Gastroesophageal sphincter (tissue), 4 donors: ENCODE measurements at regions not wholly inside any gene's neighbourhood (a gene's known extent, or its start where the extent isn't known, plus 50 kb on each side); places are given as distances from the start of the nearest gene placed in this dataset.

Experiments used
- ATAC-seq: fragments of 150-250 bp; one replicate; pipeline ENCODE4 v1.9.1; 2016; ENCODE audit warnings: mild to moderate bottlenecking, moderate library complexity
- H3K27ac ChIP-seq, 4 donors: fragments of 200-600 bp; sonication (generic) in 3 of 4; 1 replicate in 3 of 4; 2 replicates in 1 of 4; pipeline ENCODE4 v1.5.1; 2016 to 2019
- H3K27me3 ChIP-seq: fragments of 200-600 bp; sonication (generic); one replicate; pipeline ENCODE4 v1.5.1; 2019
- H3K36me3 ChIP-seq, 2 donors: fragments of 200-600 bp; sonication (generic); one replicate each; pipeline ENCODE4 v1.5.1; 2019; ENCODE audit warnings: control low read depth in 1 of 2
- H3K4me1 ChIP-seq, 3 donors: fragments of 200-600 bp; sonication (generic); 1 replicate in 2 of 3; 2 replicates in 1 of 3; pipeline ENCODE4 v1.5.1; 2016 to 2019; ENCODE audit warnings: control low read depth in 2 of 3
- H3K4me3 ChIP-seq, 2 donors: fragments of 200-600 bp; sonication (generic); one replicate each; pipeline ENCODE4 v1.5.1; 2019; ENCODE audit warnings: mild to moderate bottlenecking in 1 of 2, moderate library complexity in 1 of 2
- H3K9me3 ChIP-seq, 3 donors: fragments of 200-600 bp; sonication (generic); one replicate each; pipeline ENCODE4 v1.5.1; 2017 to 2019; ENCODE audit warnings: control low read depth in 2 of 3
- CTCF ChIP-seq, 4 experiments: fragments of 200-600 bp in 2 of 4; fragments of 450-650 bp in 2 of 4; sonication (generic) in 1 of 4; IDR thresholded peaks; one replicate each; pipeline ENCODE4 v1.5.1; 2017 to 2019; ENCODE audit warnings: antibody characterized with exemption in 4 of 4, mild to moderate bottlenecking in 2 of 4, moderate library complexity in 2 of 4
- EP300 ChIP-seq: sonication (generic); formaldehyde crosslinking; IDR thresholded peaks from one replicate; pipeline ENCODE4 v1.6.1; 2017; ENCODE audit warnings: antibody characterized with exemption, mild to moderate bottlenecking
- POLR2A ChIP-seq, 2 donors: fragments of 450-650 bp; IDR thresholded peaks; one replicate each; pipeline ENCODE4 v1.6.1; 2017; ENCODE audit warnings: antibody characterized with exemption in 2 of 2, mild to moderate bottlenecking in 2 of 2, moderate library complexity in 1 of 2
- POLR2AphosphoS5 ChIP-seq: sonication (generic); formaldehyde crosslinking; IDR thresholded peaks from one replicate; pipeline ENCODE4 v1.6.1; 2017; ENCODE audit warnings: antibody characterized with exemption
- WGBS, 2 donors: methylation state at CpG; one replicate each; pipeline ENCODE4 v1.1.5; 2018; ENCODE audit warnings: low coverage in 1 of 2; 5-methylcytosine and 5-hydroxymethylcytosine counted together

- no peak overlapping the region for H3K4me3 ChIP-seq
- 55 to 60% methylated on average over 1 of the region's 1 CpG for WGBS, 2 donors
- TF ChIP-seq EP300 (no peak), POLR2A (IDR thresholded peaks at IDR 0.05) (no peak), CTCF (IDR thresholded peaks at IDR 0.05) (no peak)
- no peak overlapping the region for H3K27ac ChIP-seq
- no peaks in the 10 kb centered on the region for H3K9me3 ChIP-seq
- no peaks in the 10 kb centered on the region for H3K27me3 ChIP-seq
- H3K36me3 ChIP-seq = no peaks in the 10 kb centered on the region
- peaks cover 0 to 21% (median 0%) of the 10 kb centered on the region in 3 donors for H3K4me1 ChIP-seq
- ATAC-seq = no peak
Measured at GRCh38 chr9:18154661-18155060, 319.3 kb upstream of the ADAMTSL1 start.

- 40 to 47% methylated on average over 2 to 3 of the region's 3 CpGs for WGBS, 2 donors
- H3K9me3 ChIP-seq = no peaks in the 10 kb centered on the region
- no peaks in the 10 kb centered on the region for H3K27me3 ChIP-seq
- no peak for ATAC-seq
- peak overlapping the region in 1 of 4 donors; percentile 16 for H3K27ac ChIP-seq
- H3K4me3 ChIP-seq = no peak overlapping the region
- H3K4me1 ChIP-seq = peaks cover 0 to 10% (median 0%) of the 10 kb centered on the region in 3 donors
- no peak for TF ChIP-seq POLR2A (IDR thresholded peaks at IDR 0.05)
- TF ChIP-seq CTCF (IDR thresholded peaks at IDR 0.05) = no peak
- H3K36me3 ChIP-seq = no peaks in the 10 kb centered on the region
Measured at GRCh38 chr9:18159254-18159653, 314.7 kb upstream of the ADAMTSL1 start.

- H3K9me3 ChIP-seq = no peaks in the 10 kb centered on the region
- H3K27ac ChIP-seq = no peak overlapping the region
- H3K4me1 ChIP-seq = peaks cover 0 to 20% (median 0%) of the 10 kb centered on the region in 3 donors
- no peak for ATAC-seq
- TF ChIP-seq CTCF (IDR thresholded peaks at IDR 0.05) (no peak), EP300 (no peak), POLR2AphosphoS5 (no peak), POLR2A (IDR thresholded peaks at IDR 0.05) (no peak)
- 71 to 100% methylated on average over 1 of the region's 1 CpG for WGBS, 2 donors
- no peak overlapping the region for H3K4me3 ChIP-seq
- no peaks in the 10 kb centered on the region for H3K27me3 ChIP-seq
- H3K36me3 ChIP-seq = no peaks in the 10 kb centered on the region
Measured at GRCh38 chr9:18163146-18163545, 310.8 kb upstream of the ADAMTSL1 start.

GRCh38 chr9:18167733-18168132 lies 306.2 kb upstream of the ADAMTSL1 start:
- Histone ChIP-seq H3K36me3 (no peaks in the 10 kb centered on the region), H3K27ac (no peak overlapping the region), H3K9me3 (no peaks in the 10 kb centered on the region), H3K4me3 (no peak overlapping the region), H3K4me1 (peaks cover 0 to 19% (median 8%) of the 10 kb centered on the region in 3 donors), H3K27me3 (no peaks in the 10 kb centered on the region)
- ATAC-seq = no peak
- 40 to 83% methylated on average over 1 of the region's 1 CpG for WGBS, 2 donors
- TF ChIP-seq POLR2A (IDR thresholded peaks at IDR 0.05) (no peak), EP300 (no peak), CTCF (IDR thresholded peaks at IDR 0.05) (no peak)

- H3K27ac ChIP-seq = peak overlapping the region in 3 of 4 donors; percentile 41 to 56 (median 51)
- H3K4me3 ChIP-seq = no peak overlapping the region
- H3K27me3 ChIP-seq = no peaks in the 10 kb centered on the region
- ATAC-seq = no peak
- 44 to 51% methylated on average over 4 of the region's 4 CpGs for WGBS, 2 donors
- TF ChIP-seq CTCF (IDR thresholded peaks at IDR 0.05) (no peak), EP300 (no peak), POLR2AphosphoS5 (no peak), POLR2A (IDR thresholded peaks at IDR 0.05) (no peak)
- H3K4me1 ChIP-seq = peaks cover 0 to 25% (median 15%) of the 10 kb centered on the region in 3 donors
- no peaks in the 10 kb centered on the region for H3K9me3 ChIP-seq
- no peaks in the 10 kb centered on the region for H3K36me3 ChIP-seq
Measured at GRCh38 chr9:18173923-18174322, 300.0 kb upstream of the ADAMTSL1 start.
